ENCODE measurements at regions not wholly inside any gene's neighbourhood (a gene's known extent, or its start where the extent isn't known, plus 50 kb on each side); places are given as distances from the start of the nearest gene placed in this dataset.

DNA sequence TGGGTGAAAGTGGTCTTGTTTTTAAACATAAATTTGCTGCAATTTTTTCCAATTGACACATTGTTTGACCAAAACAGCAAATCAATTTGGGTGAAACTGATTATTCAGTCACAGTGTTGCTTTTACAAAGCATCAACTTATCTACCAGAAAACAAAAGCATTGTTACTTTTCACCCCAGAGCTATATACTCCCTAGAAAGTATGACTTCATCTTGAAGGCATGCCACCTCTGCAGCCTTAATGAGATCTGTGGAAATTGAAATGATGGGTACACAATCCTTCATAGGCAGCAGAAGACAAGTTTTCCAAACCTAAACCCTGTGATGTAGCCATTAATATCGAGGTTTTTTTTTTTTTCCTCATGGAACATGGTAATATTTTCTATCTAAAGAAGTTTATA, 615.9 kb downstream of the CHSY3 start:
- no peaks in the 10 kb centered on the region for H3K79me1 ChIP-seq (ENCODE audit: low read depth, low read length)
- 79% methylated on average over 1 of the region's 1 CpG; no CpG with 5 or more reads in 1 of the 2 experiments for WGBS, 2 experiments (ENCODE audit: extremely low coverage in 1 of 2, insufficient coverage in 1 of 2, insufficient read length in 1 of 2, insufficient replicate concordance in 2 of 2, low coverage in 1 of 2, low lambda C conversion rate in 2 of 2, missing lambda C conversion rate in 1 of 2)
- H2BK5ac ChIP-seq (ENCODE audit: low read depth, low read length) = no peak overlapping the region
- no peak overlapping the region for H3K27ac ChIP-seq (ENCODE audit: low read depth, low read length)
- no peak overlapping the region for H3K4me2 ChIP-seq (ENCODE audit: insufficient read depth in 1 of 2, low read depth in 2 of 2, low read length in 2 of 2)
- H2AFZ ChIP-seq (ENCODE audit: low read length) = no peak overlapping the region
- H2BK120ac ChIP-seq (replicated peaks; ENCODE audit: low read depth, low read length) = no peak overlapping the region
- H2BK12ac ChIP-seq (ENCODE audit: low read depth, low read length) = no peak overlapping the region
- H3K23me2 ChIP-seq (ENCODE audit: low read depth, low read length) = no peaks in the 10 kb centered on the region
- no peaks in the 10 kb centered on the region for H3K79me2 ChIP-seq (ENCODE audit: control insufficient read depth in 1 of 2, insufficient read depth in 2 of 2, low read length in 2 of 2)
- no peaks in the 10 kb centered on the region for H4K20me1 ChIP-seq (replicated peaks in 1 of 2; ENCODE audit: control insufficient read depth in 1 of 2, insufficient read depth in 2 of 2, low read length in 2 of 2)
- H3K56ac ChIP-seq (replicated peaks; ENCODE audit: insufficient read length, low read depth, low read length) = no peak overlapping the region
- no peak for FAIRE-seq
- ChIA-PET CTCF (ENCODE audit: partially characterized antibody) (interaction anchor here (0.6 kb wide), 1 partner anchor 667 kb away, joined by 3 read pairs; no protein-coding TSS in a partner anchor), POLR2A (ENCODE audit: partially characterized antibody) (no interaction called here)
- no peak overlapping the region for H4K5ac ChIP-seq (ENCODE audit: insufficient read length, low read depth, low read length)
- no peak overlapping the region for H3K9ac ChIP-seq (replicated peaks in 1 of 4; ENCODE audit: extremely low read depth in 1 of 4, low read depth in 3 of 4, low read length in 3 of 4)
- no peak overlapping the region for H2BK20ac ChIP-seq (ENCODE audit: low read length)
- H4K91ac ChIP-seq (replicated peaks; ENCODE audit: insufficient read length, low read length) = no peak overlapping the region
- no peak for DNase-seq (ENCODE audit: low read depth in 1 of 2, low spot score in 2 of 2)
- H4K8ac ChIP-seq (ENCODE audit: extremely low read depth, insufficient read depth, low read length) = no peak overlapping the region
- H3K4ac ChIP-seq (replicated peaks; ENCODE audit: insufficient read length, low read depth, low read length) = no peak overlapping the region
- no peaks in the 10 kb centered on the region for H3K36me3 ChIP-seq (ENCODE audit: control insufficient read depth in 2 of 4, insufficient read depth in 4 of 4, low read length in 3 of 4)
- no peak overlapping the region for H3K23ac ChIP-seq (ENCODE audit: insufficient read length)
- no peak overlapping the region for H3K4me3 ChIP-seq (ENCODE audit: extremely low read depth in 1 of 4, insufficient read depth in 2 of 4, low read depth in 3 of 4, low read length in 4 of 4)
- no peak overlapping the region for H3K18ac ChIP-seq (ENCODE audit: extremely low read depth, low read length)
- no peaks in the 10 kb centered on the region for H3K27me3 ChIP-seq (replicated peaks in 1 of 4; ENCODE audit: control insufficient read depth in 3 of 4, extremely low read depth in 1 of 4, insufficient read depth in 3 of 4, low read length in 3 of 4)
- peaks cover 0 to 4% (median 0%) of the 10 kb centered on the region in 4 experiments; a peak in 1 of 7 replicates for H3K4me1 ChIP-seq (replicated peaks in 1 of 4; ENCODE audit: control insufficient read depth in 3 of 4, insufficient read depth in 4 of 4, low read length in 3 of 4)
- no peaks in the 10 kb centered on the region for H3K9me3 ChIP-seq (ENCODE audit: insufficient read depth in 2 of 2, low read depth in 1 of 2, low read length in 1 of 2)
- no peak for TF ChIP-seq CEBPB (IDR thresholded peaks at IDR 0.05; ENCODE audit: low read depth, low read length)
- TF ChIP-seq RAD21 (IDR thresholded peaks at IDR 0.05 in 1 of 2, conservative IDR thresholded peaks at IDR 0.05 in 1 of 2; ENCODE audit: low read depth in 2 of 2, low read length in 2 of 2) = no peak
- TF ChIP-seq TAF7 (optimal IDR thresholded peaks at IDR 0.05; ENCODE audit: borderline replicate concordance, low read depth, low read length) = no peak
- peak; percentile 41; the same call in 1 of the 2 replicates for TF ChIP-seq JUND (IDR thresholded peaks at IDR 0.05; ENCODE audit: low read length)
- no peak for TF ChIP-seq POLR2AphosphoS5 (IDR thresholded peaks at IDR 0.05; ENCODE audit: low read depth, low read length)
- no peak for TF ChIP-seq ASH2L (IDR thresholded peaks at IDR 0.05; ENCODE audit: low read length)
- TF ChIP-seq RNF2 (IDR thresholded peaks at IDR 0.05; ENCODE audit: borderline replicate concordance, low read depth, low read length, missing control alignments, poor library complexity, severe bottlenecking) = no peak
- TF ChIP-seq ATF3 (IDR thresholded peaks at IDR 0.05; ENCODE audit: insufficient read depth, low read depth, low read length) = no peak
- TF ChIP-seq POU5F1 (IDR thresholded peaks at IDR 0.05; ENCODE audit: low read depth, low read length) = no peak
- no peak for TF ChIP-seq TBP (IDR thresholded peaks at IDR 0.05; ENCODE audit: low read depth, low read length)
- no peak for TF ChIP-seq ZNF274 (IDR thresholded peaks at IDR 0.05; ENCODE audit: borderline replicate concordance, extremely low read depth, low read length)
- no peak for TF ChIP-seq CBX5 (IDR thresholded peaks at IDR 0.05; ENCODE audit: low read depth, low read length)
- peak; percentile 50; the same call in 1 of the 2 replicates for TF ChIP-seq JUN (IDR thresholded peaks at IDR 0.05; ENCODE audit: low read depth, low read length)
- TF ChIP-seq EZH2 (IDR thresholded peaks at IDR 0.05; ENCODE audit: low read depth, low read length, severe bottlenecking) = no peak
- no peak overlapping the region for H2BK15ac ChIP-seq (ENCODE audit: low read length)
- H3K14ac ChIP-seq (ENCODE audit: insufficient read length) = no peak overlapping the region
- H2AK5ac ChIP-seq (ENCODE audit: low read depth, low read length) = no peak overlapping the region

Data from H1 (cell line).